HepG2 (cell line): ENCODE measurements at regions not wholly inside any gene's neighbourhood (a gene's known extent, or its start where the extent isn't known, plus 50 kb on each side); places are given as distances from the start of the nearest gene placed in this dataset.

Experiments used
- IKZF4 ChIP-seq: sonication (generic); formaldehyde crosslinking; IDR thresholded peaks from 2 replicates; pipeline ENCODE4 v1.5.1; 2020; ENCODE audit warnings: borderline replicate concordance, mild to moderate bottlenecking, low read depth, missing genetic modification reagents; ENCODE audit errors: not compliant biosample characterization
- MEIS1 ChIP-seq: sonication (generic); formaldehyde crosslinking; IDR thresholded peaks from 2 replicates; pipeline ENCODE4 v1.9.0; 2021; ENCODE audit warnings: mild to moderate bottlenecking, missing genetic modification reagents, moderate library complexity, borderline replicate concordance
- MZF1 ChIP-seq: sonication (generic); formaldehyde crosslinking; IDR thresholded peaks from 2 replicates; pipeline ENCODE4 v1.8.1; 2023; ENCODE audit warnings: mild to moderate bottlenecking, missing genetic modification reagents, borderline replicate concordance
- POLR2G ChIP-seq: fragments of 200-400 bp; formaldehyde crosslinking; IDR thresholded peaks from 2 replicates; pipeline ENCODE4 v1.6.1; 2018; ENCODE audit warnings: mild to moderate bottlenecking, low read depth, low read length, moderate library complexity
- SRSF1 ChIP-seq: fragments of 200-400 bp; formaldehyde crosslinking; optimal IDR thresholded peaks from 2 replicates; pipeline ENCODE3; 2017; ENCODE audit warnings: mild to moderate bottlenecking, low read depth, low read length, moderate library complexity
- TF ChIP-seq, protein P1 (sequence below), 2 experiments: fragments of 450-650 bp in 1 of 2; sonication (generic) in 1 of 2; formaldehyde crosslinking in 1 of 2; IDR thresholded peaks; 2 replicates each; pipeline versions ENCODE4 v1.6.1 to v1.8.0; 2016 to 2022; ENCODE audit warnings: antibody characterized with exemption in 1 of 2, mild to moderate bottlenecking in 1 of 2, missing genetic modification reagents in 1 of 2

GRCh38 chr9:89683626-89684025 lies 78.8 kb downstream of the GADD45G start (continued):
- TF ChIP-seq, protein P1, sequence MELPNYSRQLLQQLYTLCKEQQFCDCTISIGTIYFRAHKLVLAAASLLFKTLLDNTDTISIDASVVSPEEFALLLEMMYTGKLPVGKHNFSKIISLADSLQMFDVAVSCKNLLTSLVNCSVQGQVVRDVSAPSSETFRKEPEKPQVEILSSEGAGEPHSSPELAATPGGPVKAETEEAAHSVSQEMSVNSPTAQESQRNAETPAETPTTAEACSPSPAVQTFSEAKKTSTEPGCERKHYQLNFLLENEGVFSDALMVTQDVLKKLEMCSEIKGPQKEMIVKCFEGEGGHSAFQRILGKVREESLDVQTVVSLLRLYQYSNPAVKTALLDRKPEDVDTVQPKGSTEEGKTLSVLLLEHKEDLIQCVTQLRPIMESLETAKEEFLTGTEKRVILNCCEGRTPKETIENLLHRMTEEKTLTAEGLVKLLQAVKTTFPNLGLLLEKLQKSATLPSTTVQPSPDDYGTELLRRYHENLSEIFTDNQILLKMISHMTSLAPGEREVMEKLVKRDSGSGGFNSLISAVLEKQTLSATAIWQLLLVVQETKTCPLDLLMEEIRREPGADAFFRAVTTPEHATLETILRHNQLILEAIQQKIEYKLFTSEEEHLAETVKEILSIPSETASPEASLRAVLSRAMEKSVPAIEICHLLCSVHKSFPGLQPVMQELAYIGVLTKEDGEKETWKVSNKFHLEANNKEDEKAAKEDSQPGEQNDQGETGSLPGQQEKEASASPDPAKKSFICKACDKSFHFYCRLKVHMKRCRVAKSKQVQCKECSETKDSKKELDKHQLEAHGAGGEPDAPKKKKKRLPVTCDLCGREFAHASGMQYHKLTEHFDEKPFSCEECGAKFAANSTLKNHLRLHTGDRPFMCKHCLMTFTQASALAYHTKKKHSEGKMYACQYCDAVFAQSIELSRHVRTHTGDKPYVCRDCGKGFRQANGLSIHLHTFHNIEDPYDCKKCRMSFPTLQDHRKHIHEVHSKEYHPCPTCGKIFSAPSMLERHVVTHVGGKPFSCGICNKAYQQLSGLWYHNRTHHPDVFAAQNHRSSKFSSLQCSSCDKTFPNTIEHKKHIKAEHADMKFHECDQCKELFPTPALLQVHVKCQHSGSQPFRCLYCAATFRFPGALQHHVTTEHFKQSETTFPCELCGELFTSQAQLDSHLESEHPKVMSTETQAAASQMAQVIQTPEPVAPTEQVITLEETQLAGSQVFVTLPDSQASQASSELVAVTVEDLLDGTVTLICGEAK (IDR thresholded peaks at IDR 0.05), result no peak
- TF ChIP-seq, protein P1 (CRISPR knock-in tag; IDR thresholded peaks at IDR 0.05), result no peak
- TF ChIP-seq MZF1 (CRISPR knock-in tag) (no peak), POLR2G (no peak), SRSF1 (no peak), MEIS1 (CRISPR knock-in tag) (no peak), IKZF4 (CRISPR knock-in tag) (no peak)
